HG03521 (cell line): ENCODE measurements at regions not wholly inside any gene's neighbourhood (a gene's known extent, or its start where the extent isn't known, plus 50 kb on each side); places are given as distances from the start of the nearest gene placed in this dataset.
"Not testable (repeated sequence)": the region's sequence is repeated elsewhere in the genome, so short reads cannot be mapped to it uniquely, and the experiment has no call there.

Experiments used
- ATAC-seq: cut with Tn5 transposase; IDR thresholded peaks from one replicate; pipeline ENCODE4 v1.9.1; 2021; ENCODE audit warnings: mild to moderate bottlenecking, moderate library complexity; ENCODE audit not compliant: unreplicated experiment

DNA sequence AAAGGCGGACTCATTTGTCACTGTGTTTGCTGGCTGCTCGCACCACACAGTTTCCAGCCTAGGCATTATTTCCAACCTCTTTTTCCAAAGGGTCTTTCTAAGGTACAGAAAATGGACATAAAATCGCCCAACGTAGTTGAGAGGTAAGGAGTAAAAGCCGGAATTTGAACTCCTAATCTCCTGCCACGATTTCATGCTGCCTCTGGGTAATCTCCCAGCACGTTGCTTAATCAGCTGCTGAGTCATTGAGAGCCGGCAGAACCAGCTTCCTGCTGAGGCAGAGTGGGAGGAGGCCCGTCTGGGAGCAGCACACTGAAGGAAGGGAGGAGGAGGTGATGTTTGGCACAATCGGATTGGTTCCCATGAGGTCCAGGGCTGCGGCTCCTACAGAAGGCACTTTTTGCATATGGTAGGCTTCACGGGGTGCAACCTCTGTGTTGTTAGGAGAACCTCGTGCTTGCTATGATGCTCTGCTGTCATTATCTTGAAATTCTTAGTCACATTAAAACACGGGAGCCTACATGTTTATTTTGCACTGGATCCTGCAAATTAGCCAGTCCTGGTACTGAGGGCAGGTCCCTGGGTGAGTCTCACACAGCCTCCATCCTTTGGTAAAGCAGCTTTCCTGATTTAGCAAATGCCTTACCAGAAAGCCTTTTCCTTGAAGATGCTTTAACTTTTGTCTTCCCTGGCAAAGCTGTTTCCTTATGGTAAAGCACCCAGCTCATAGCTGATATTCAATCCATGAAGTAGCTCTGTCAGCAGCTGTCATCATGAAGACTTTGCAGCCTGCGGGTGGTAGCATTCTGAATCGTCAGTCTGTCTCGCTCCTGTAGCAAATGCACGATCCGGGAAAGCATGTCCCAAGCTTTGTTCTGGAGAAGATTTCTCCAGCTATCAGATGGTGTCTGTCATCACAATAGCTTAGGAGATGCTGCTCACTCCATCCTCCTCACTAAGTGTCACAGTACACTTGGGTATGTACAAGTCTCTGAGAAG is 191.6 kb upstream of the MSX2 start:
- no peak for ATAC-seq

GRCh38 chr5:174533751-174534241 is 190.6 kb upstream of the MSX2 start:
- ATAC-seq = no peak

- no peak for ATAC-seq
Measured at GRCh38 chr5:174535669-174536068, 188.7 kb upstream of the MSX2 start.

DNA sequence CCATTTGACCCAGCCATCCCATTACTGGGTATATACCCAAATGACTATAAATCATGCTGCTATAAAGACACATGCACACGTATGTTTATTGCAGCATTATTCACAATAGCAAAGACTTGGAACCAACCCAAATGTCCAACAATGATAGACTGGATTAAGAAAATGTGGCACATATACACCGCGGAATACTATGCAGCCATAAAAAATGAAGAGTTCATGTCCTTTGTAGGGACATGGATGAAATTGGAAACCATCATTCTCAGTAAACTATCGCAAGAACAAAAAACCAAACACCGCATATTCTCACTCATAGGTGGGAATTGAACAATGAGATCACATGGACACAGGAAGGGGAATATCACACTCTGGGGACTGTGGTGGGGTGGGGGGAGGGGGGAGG is 184.6 kb upstream of the MSX2 start:
- ATAC-seq = not testable (repeated sequence)

DNA sequence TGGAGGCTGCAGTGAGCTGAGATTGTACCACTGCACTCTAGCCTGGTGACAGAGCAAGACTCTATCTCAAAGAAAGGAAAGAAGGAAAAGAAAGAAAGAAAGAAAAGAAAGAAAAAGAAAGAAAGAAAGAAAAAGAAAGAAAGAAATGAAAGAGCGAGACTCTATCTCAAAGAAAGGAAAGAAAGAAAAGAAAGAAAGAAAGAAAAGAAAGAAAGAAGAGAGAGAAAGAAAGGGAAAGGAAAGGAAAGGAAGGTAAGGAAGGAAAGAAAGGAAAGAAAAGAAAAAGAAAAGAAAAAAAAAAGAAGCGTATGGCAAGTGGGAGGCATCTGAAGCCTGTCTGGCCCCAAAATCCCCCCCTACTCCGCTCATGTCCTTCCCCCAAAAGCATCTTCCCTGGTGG is 182.3 kb upstream of the MSX2 start:
- ATAC-seq = no peak

GRCh38 chr5:174542471-174542870 is 181.9 kb upstream of the MSX2 start:
- no peak for ATAC-seq

DNA sequence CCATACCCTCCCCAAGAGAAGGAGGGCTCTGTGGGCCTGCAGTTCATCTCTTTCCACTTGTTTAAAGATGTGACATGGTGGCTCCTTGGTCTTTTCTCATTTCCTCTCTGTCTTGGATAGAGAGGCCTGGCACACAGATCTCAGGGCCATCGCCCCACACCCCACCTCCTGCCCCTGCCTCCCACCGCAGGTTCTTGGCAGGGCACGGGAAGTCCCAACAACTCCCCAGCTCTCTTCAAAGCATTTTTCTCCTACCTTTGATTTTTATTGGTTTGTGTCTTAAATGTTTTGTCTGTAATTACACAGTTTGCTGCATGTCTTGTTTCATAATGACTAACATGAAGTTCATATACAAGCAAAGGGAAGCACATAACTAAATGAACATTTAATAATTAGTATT is 178.5 kb upstream of the MSX2 start:
- ATAC-seq = no peak

DNA sequence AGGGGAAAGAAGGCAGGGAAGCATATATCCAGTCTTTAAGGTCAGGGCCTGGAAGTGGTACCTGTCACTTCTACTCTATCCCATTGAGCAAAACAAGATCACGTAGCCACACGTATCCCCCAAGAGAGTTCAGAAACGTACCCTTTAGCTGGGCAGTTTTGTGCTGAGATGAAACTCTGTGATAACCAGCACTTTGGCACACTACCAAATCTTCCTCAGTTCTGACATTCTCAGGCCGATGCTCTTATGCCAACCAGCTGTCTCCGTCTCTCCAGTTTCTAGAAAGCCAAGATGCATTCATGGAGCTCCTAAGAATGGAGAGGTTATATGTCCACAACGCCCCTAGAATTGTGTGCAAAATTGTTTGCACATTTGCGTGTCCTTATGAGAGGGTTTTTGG is 176.6 kb upstream of the MSX2 start:
- no peak for ATAC-seq

DNA sequence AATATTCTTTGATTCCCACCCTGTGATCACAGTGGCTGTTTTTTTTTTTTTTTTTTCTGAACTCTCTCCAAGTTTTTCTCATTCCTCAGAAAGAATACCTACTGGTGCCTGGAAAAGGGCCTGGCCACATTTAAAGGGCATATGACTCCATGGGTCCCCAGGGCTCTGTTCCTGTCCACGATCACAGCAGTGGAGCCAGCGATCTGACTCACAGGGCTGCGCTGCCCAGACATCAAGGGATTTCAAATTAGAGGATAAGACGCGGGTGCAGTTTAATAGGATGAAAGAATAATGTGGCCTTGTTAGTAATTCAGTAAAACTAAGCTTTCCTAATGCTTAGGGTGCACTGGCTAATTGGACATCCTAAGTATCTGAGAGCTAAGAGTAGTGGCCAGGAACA is 175.1 kb upstream of the MSX2 start:
- no peak for ATAC-seq

DNA sequence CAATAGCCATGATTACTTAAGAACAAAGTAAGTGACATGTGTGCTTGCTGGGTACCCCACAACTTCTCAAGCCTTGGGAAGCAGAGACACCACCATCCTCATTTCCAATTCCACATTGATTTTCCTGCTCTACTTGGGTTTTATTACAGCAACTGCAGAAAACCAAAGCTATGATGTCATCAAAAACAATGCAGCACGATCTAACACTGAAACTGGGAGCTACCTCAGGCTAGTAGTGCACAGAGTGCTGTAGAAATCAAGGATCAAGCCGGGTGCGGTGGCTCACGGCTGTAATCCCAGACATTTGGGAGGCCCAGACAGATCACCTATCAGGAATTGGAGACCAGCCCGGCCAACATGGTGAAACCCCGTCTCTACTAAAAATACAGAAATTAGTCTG is 174.4 kb upstream of the MSX2 start:
- ATAC-seq = no peak

- no peak for ATAC-seq
Measured at GRCh38 chr5:174552428-174552827, 172.0 kb upstream of the MSX2 start.

GRCh38 chr5:174553556-174553955 is 170.8 kb upstream of the MSX2 start:
- no peak for ATAC-seq

- ATAC-seq = no peak
Measured at GRCh38 chr5:174555726-174556125, 168.7 kb upstream of the MSX2 start.

GRCh38 chr5:174556756-174557155 is 167.6 kb upstream of the MSX2 start:
- no peak for ATAC-seq

DNA sequence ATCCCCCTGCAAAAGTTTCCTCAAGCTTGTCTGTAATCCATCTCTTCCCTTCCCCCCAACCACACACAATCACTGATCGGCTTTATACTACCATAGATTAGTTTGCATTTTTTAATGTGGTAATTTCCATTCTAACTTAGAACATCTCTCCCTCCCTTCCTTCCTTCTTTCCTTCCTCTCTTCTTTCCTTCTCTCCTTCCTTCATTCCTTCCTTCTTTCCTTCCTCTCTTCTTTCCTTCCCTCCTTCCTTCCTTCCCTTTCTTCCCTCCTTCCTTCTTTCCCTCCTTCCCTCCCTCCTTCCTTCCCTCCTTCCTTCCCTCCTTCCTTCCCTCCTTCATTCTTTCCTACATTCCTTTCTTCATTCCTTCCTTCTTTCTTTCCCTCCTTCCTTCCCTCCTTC is 166.2 kb upstream of the MSX2 start:
- no peak for ATAC-seq

GRCh38 chr5:174559141-174559540 is 165.2 kb upstream of the MSX2 start:
- ATAC-seq = no peak

- ATAC-seq = no peak
Measured at GRCh38 chr5:174559566-174560090, 164.8 kb upstream of the MSX2 start.

- no peak for ATAC-seq
Measured at GRCh38 chr5:174560861-174561260, 163.5 kb upstream of the MSX2 start.

- ATAC-seq = not testable (repeated sequence)
Measured at GRCh38 chr5:174563040-174563439, 161.3 kb upstream of the MSX2 start.

DNA sequence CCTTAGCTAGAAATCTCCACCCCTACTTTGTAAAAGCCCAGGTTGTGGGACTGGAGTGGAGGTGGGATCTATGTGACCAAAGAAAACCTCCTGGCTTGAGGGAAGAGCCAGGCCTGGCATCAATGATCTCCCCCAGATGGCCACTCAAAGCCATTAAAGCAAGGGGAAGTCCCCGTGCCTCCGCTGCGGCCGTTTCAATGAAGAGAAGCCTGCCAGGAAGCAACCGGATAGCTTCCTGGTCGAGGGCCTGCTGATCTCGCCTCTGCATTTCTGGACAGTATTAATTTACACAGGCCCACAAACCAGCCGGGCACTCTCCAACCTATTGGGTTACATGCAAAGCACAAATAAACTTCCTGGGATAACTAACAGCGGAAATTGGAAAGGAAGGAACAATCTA is 160.5 kb upstream of the MSX2 start:
- ATAC-seq = no peak

- no peak for ATAC-seq
Measured at GRCh38 chr5:174567506-174568141, 156.8 kb upstream of the MSX2 start.

DNA sequence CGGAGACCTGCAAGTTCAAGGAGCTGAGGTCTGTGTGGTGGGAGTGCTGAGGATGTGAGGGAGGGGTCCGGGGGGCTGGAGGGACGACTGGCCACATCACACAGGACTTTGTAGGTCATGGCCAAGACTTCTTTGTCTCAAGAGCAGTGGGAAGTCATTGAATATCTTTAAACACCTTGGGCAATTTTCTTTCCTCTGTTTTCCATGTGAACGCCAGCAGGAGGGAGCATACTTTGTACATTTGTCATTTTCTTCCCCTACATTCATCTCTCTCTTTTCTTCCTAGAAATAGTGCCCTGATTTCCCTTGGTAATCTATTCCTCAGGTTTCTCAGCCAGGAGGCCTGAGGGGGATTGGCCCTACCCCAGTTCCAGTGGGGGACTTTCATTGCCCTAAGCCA is 153.7 kb upstream of the MSX2 start:
- ATAC-seq = no peak
